ENCODE measurements at regions not wholly inside any gene's neighbourhood (a gene's known extent, or its start where the extent isn't known, plus 50 kb on each side); places are given as distances from the start of the nearest gene placed in this dataset.

DNA sequence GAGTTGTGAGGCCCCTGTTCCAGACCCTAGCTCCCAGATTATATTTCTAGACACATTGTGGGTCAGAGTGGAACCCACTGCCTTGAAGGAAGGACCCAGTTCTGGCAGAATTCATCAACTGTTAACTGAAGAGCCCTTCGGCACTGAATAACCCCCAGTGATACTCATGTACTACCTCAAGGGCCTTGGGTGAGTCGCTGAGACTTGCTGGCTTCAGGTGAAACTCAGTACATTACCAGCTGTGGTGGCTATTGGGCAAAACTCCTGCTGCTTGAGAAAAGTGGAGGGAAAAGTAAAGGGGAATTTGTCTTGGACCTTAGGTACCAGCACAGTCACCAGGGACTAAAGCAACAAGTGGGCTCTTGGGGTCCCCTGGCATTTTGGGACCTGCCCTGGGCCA, 394.9 kb upstream of the EPHA3 start:
- TF ChIP-seq CTCF (IDR thresholded peaks at IDR 0.05) (no peak), REST (IDR thresholded peaks at IDR 0.05; ENCODE audit: low read depth, low read length) (no peak), FOXM1 (IDR thresholded peaks at IDR 0.05; ENCODE audit: low read depth) (no peak)
